IMR-90 (cell line): ENCODE measurements at regions not wholly inside any gene's neighbourhood (a gene's known extent, or its start where the extent isn't known, plus 50 kb on each side); places are given as distances from the start of the nearest gene placed in this dataset.

Experiments used
- ATAC-seq: fragments of 200-7000 bp; cut with Tn5 transposase; 2 replicates; pipeline ENCODE4 v1.9.1; 2020; ENCODE audit warnings: low read depth, mild to moderate bottlenecking, moderate library complexity
- BruUV-seq: library from RNA; stranded (reverse); fragments of 400-500 nt; replicated peaks from 2 replicates; lab custom pipeline; 2021; lab: Mats Ljungman, UMichigan
- CTCF ChIA-PET: fragments of 300-600 bp; formaldehyde crosslinking; extraction: SDS; loops from one replicate; lab custom pipeline; 2021; ENCODE audit warnings: antibody characterized with exemption; lab: Yijun Ruan, JAX
- POLR2A ChIA-PET: fragments of 300-600 bp; sonication (Branson Sonifier 250); formaldehyde crosslinking; loops from one replicate; lab custom pipeline; 2022; ENCODE audit warnings: antibody characterized with exemption; ENCODE audit not compliant: unreplicated experiment; lab: Charles Lee
- DNase-seq: peaks from one replicate; pipeline ENCODE4 v3.0.0; 2013
- H2AFZ ChIP-seq: replicated peaks from 2 replicates; pipeline ENCODE3; 2013; ENCODE audit warnings: low read length, mild to moderate bottlenecking; ENCODE audit not compliant: poor library complexity
- H2AK5ac ChIP-seq: 2 replicates; pipeline ENCODE4 v1.6.1; 2013; ENCODE audit warnings: low read depth, low read length, inconsistent platforms
- H2AK9ac ChIP-seq: replicated peaks from 2 replicates; pipeline ENCODE3; 2013; ENCODE audit warnings: mild to moderate bottlenecking, low read depth, low read length, moderate library complexity; ENCODE audit not compliant: poor library complexity
- H2BK120ac ChIP-seq: 2 replicates; pipeline ENCODE4 v1.6.1; 2013; ENCODE audit warnings: low read depth, low read length, inconsistent platforms
- H2BK15ac ChIP-seq: 3 replicates; pipeline ENCODE4 v1.6.1; 2013; ENCODE audit warnings: low read depth, low read length, inconsistent platforms
- H2BK20ac ChIP-seq: 2 replicates; pipeline ENCODE4 v1.6.1; 2013; ENCODE audit warnings: low read depth, mild to moderate bottlenecking, inconsistent platforms, low read length, moderate library complexity
- H2BK5ac ChIP-seq: 2 replicates; pipeline ENCODE4 v1.6.1; 2013; ENCODE audit warnings: mild to moderate bottlenecking, low read depth, low read length, inconsistent platforms; ENCODE audit not compliant: poor library complexity, severe bottlenecking
- H3K14ac ChIP-seq: replicated peaks from 2 replicates; pipeline ENCODE4 v1.6.1; 2013; ENCODE audit warnings: low read depth, low read length, inconsistent platforms
- H3K18ac ChIP-seq: 2 replicates; pipeline ENCODE4 v1.6.1; 2013; ENCODE audit warnings: low read depth, low read length, control low read depth
- H3K23ac ChIP-seq: 2 replicates; pipeline ENCODE4 v1.6.1; 2013; ENCODE audit warnings: low read depth, low read length, inconsistent platforms
- H3K27ac ChIP-seq: 2 replicates; pipeline ENCODE4 v1.5.1; 2013; ENCODE audit warnings: mild to moderate bottlenecking, control low read depth, low read length; ENCODE audit not compliant: insufficient read depth
- H3K27me3 ChIP-seq: 2 replicates; pipeline ENCODE4 v1.6.1; 2013; ENCODE audit warnings: low read length; ENCODE audit not compliant: control insufficient read depth, insufficient read depth
- H3K36me3 ChIP-seq: 2 replicates; pipeline ENCODE4 v1.6.1; 2013; ENCODE audit warnings: low read length, mixed read lengths; ENCODE audit not compliant: control insufficient read depth, insufficient read depth
- H3K4ac ChIP-seq: 2 replicates; pipeline ENCODE4 v1.6.1; 2013; ENCODE audit warnings: low read depth, low read length, inconsistent platforms
- H3K4me1 ChIP-seq: 2 replicates; pipeline ENCODE4 v1.6.1; 2013; ENCODE audit warnings: low read length, mixed read lengths; ENCODE audit not compliant: control insufficient read depth, insufficient read depth
- H3K4me2 ChIP-seq: 2 replicates; pipeline ENCODE4 v1.6.1; 2013; ENCODE audit warnings: low read depth, mild to moderate bottlenecking, control low read depth, low read length, moderate library complexity
- H3K4me3 ChIP-seq: 2 replicates; pipeline ENCODE4 v1.5.1; 2013; ENCODE audit warnings: low read depth, mild to moderate bottlenecking, control low read depth, low read length, moderate library complexity; ENCODE audit not compliant: insufficient read depth
- H3K56ac ChIP-seq: 2 replicates; pipeline ENCODE4 v1.6.1; 2013; ENCODE audit warnings: low read length, inconsistent platforms; ENCODE audit not compliant: insufficient read depth; ENCODE audit errors: extremely low read depth
- H3K79me1 ChIP-seq, 2 experiments: 2 replicates each; pipeline ENCODE4 v1.6.1; 2013; ENCODE audit warnings: low read length in 2 of 2, inconsistent platforms in 1 of 2, low read depth in 1 of 2
- H3K9ac ChIP-seq: 2 replicates; pipeline ENCODE4 v1.6.1; 2013; ENCODE audit warnings: low read depth, low read length, control low read depth
- H3K9me1 ChIP-seq: 2 replicates; pipeline ENCODE4 v1.6.1; 2013; ENCODE audit warnings: low read length, inconsistent platforms; ENCODE audit not compliant: insufficient read depth
- H3K9me3 ChIP-seq: 2 replicates; pipeline ENCODE4 v1.6.1; 2013; ENCODE audit warnings: low read length; ENCODE audit not compliant: control insufficient read depth, insufficient read depth
- H4K20me1 ChIP-seq: 2 replicates; pipeline ENCODE4 v1.6.1; 2013; ENCODE audit warnings: low read length, inconsistent platforms; ENCODE audit not compliant: insufficient read depth
- H4K5ac ChIP-seq: 2 replicates; pipeline ENCODE4 v1.6.1; 2013; ENCODE audit warnings: mild to moderate bottlenecking, low read depth, low read length, control low read depth
- H4K8ac ChIP-seq, 2 experiments: 2 replicates each; pipeline ENCODE4 v1.6.1; 2013; ENCODE audit warnings: low read depth in 2 of 2, low read length in 2 of 2, control low read depth in 1 of 2, inconsistent platforms in 1 of 2
- H4K91ac ChIP-seq: 2 replicates; pipeline ENCODE4 v1.6.1; 2013; ENCODE audit warnings: low read depth, low read length, inconsistent platforms; ENCODE audit not compliant: insufficient read depth
- BHLHE40 ChIP-seq: fragments of 150-350 bp; IDR thresholded peaks from 2 replicates; pipeline ENCODE4 v1.6.1; 2016; ENCODE audit warnings: mild to moderate bottlenecking, low read depth, low read length
- CEBPB ChIP-seq: IDR thresholded peaks from 2 replicates; pipeline ENCODE4 v1.6.1; 2012; ENCODE audit warnings: low read depth, low read length, improper control_type of control experiment
- CHD1 ChIP-seq: IDR thresholded peaks from 2 replicates; pipeline ENCODE4 v1.6.1; 2012; ENCODE audit warnings: low read depth, low read length, improper control_type of control experiment
- CTCF ChIP-seq: conservative IDR thresholded peaks from 2 replicates; pipeline ENCODE4 v1.5.1; 2012; ENCODE audit warnings: mild to moderate bottlenecking, low read depth, low read length, improper control_type of control experiment
- ELK1 ChIP-seq: fragments of 150-350 bp; IDR thresholded peaks from 2 replicates; pipeline ENCODE4 v1.6.1; 2016; ENCODE audit warnings: low read depth, mild to moderate bottlenecking, low read length, moderate library complexity, borderline replicate concordance
- FOS ChIP-seq: fragments of 150-350 bp; IDR thresholded peaks from 2 replicates; pipeline ENCODE4 v1.6.1; 2016; ENCODE audit warnings: low read depth, low read length
- MAFK ChIP-seq: IDR thresholded peaks from 2 replicates; pipeline ENCODE4 v1.6.1; 2012; ENCODE audit warnings: low read depth, low read length, improper control_type of control experiment
- MAZ ChIP-seq: IDR thresholded peaks from 2 replicates; pipeline ENCODE4 v1.6.1; 2012; ENCODE audit warnings: low read depth, mild to moderate bottlenecking, low read length, improper control_type of control experiment, moderate library complexity, borderline replicate concordance
- MXI1 ChIP-seq: IDR thresholded peaks from 2 replicates; pipeline ENCODE4 v1.6.1; 2012; ENCODE audit warnings: low read depth, mild to moderate bottlenecking, low read length, moderate library complexity, borderline replicate concordance
- NFE2L2 ChIP-seq: fragments of 150-350 bp; IDR thresholded peaks from 2 replicates; pipeline ENCODE4 v1.6.1; 2016; ENCODE audit warnings: low read depth, mild to moderate bottlenecking, low read length
- POLR2A ChIP-seq: IDR thresholded peaks from 2 replicates; pipeline ENCODE4 v1.6.1; 2012; ENCODE audit warnings: mild to moderate bottlenecking, low read depth, low read length
- RAD21 ChIP-seq: IDR thresholded peaks from 2 replicates; pipeline ENCODE4 v1.6.1; 2012; ENCODE audit warnings: low read length, improper control_type of control experiment
- RFX5 ChIP-seq: IDR thresholded peaks from 2 replicates; pipeline ENCODE4 v1.8.0; 2012; ENCODE audit warnings: low read depth, mild to moderate bottlenecking, low read length, moderate library complexity
- SMC3 ChIP-seq: fragments of 150-350 bp; IDR thresholded peaks from 2 replicates; pipeline ENCODE4 v1.6.1; 2016; ENCODE audit warnings: low read depth, mild to moderate bottlenecking, antibody characterized with exemption, low read length, moderate library complexity
- USF2 ChIP-seq: fragments of 150-350 bp; IDR thresholded peaks from 2 replicates; pipeline ENCODE4 v1.6.1; 2017; ENCODE audit warnings: mild to moderate bottlenecking, antibody characterized with exemption, low read length, low read depth
- WGBS, 2 experiments: methylation state at CpG; one replicate each; pipeline versions ENCODE4 v1.1.5 to v1.1.7; 2013; ENCODE audit warnings: missing lambda C conversion rate in 2 of 2; ENCODE audit not compliant: insufficient read length in 1 of 2; ENCODE audit errors: extremely low coverage in 2 of 2; 5-methylcytosine and 5-hydroxymethylcytosine counted together
- dilution Hi-C: fragments of 300-500 bp; cut with HindIII; formaldehyde crosslinking; loops from one replicate; pipeline ENCODE4 v1.14.3; 2018; ENCODE audit warnings: low sequenced_read_pairs; ENCODE audit not compliant: unreplicated experiment
- in situ Hi-C: fragments of 300-500 bp; cut with MboI; formaldehyde crosslinking; loops from 3 replicates; pipeline ENCODE4 v1.14.3; 2019; ENCODE audit warnings: low sequenced_read_pairs, inconsistent platforms, mixed read lengths
- intact Hi-C: fragments of 100-400 bp; cut with micrococcal nuclease; formaldehyde crosslinking; loops from 2 replicates; pipeline ENCODE4 v1.10.0; 2022

GRCh38 chr6:44007818-44008621 lies 119.2 kb downstream of the MRPL14 start:
- BruUV-seq: no TSS peak
- Histone ChIP-seq H3K56ac (no peak overlapping the region), H2AK5ac (peak overlapping the region; percentile 63; the same call in 1 of the 2 replicates), H3K79me1 (no peaks in the 10 kb centered on the region), H3K4me2 (no peak overlapping the region), H3K9ac (no peak overlapping the region), H3K27ac (no peak overlapping the region), H3K9me1 (peaks cover 22% of the 10 kb centered on the region), H2BK120ac (peak overlapping the region; percentile 96), H3K9me3 (peaks cover 7% of the 10 kb centered on the region), H2BK5ac (peak overlapping the region; percentile 14), H3K4me3 (no peak overlapping the region), H2AFZ (no peak overlapping the region), H4K8ac (no peak overlapping the region; a peak in 1 of 4 replicates), H4K20me1 (no peaks in the 10 kb centered on the region), H2BK20ac (peak overlapping the region; percentile 69), H3K36me3 (no peaks in the 10 kb centered on the region), H2BK15ac (peak overlapping the region; percentile 12; the same call in 1 of the 3 replicates), H4K91ac (peak overlapping the region; percentile 96; the same call in 1 of the 2 replicates), H3K4ac (peak overlapping the region; percentile 54), H4K5ac (no peak overlapping the region), H3K14ac (0 out of 2 replicates have a peak overlapping the region, but pooled peaks have one; percentile 31), H2AK9ac (peak overlapping the region; percentile 66), H3K23ac (no peak overlapping the region), H3K27me3 (no peaks in the 10 kb centered on the region), H3K18ac (no peak overlapping the region), H3K4me1 (peaks cover 42% of the 10 kb centered on the region)
- dilution Hi-C loops (no loop called here), in situ Hi-C loops (no loop called here), intact Hi-C loops (no loop called here)
- ATAC-seq (no peak), DNase-seq (no peak)
- WGBS, 2 experiments: 73% methylated on average over 5 of the region's 13 CpGs; no CpG with 5 or more reads in 1 of the 2 experiments
- ChIA-PET POLR2A (no interaction called here), CTCF (no interaction called here)
- TF ChIP-seq CHD1 (no peak), POLR2A (no peak), NFE2L2 (no peak), MAFK (no peak), RFX5 (no peak), CEBPB (no peak), RAD21 (no peak), SMC3 (no peak), BHLHE40 (no peak), CTCF (no peak), USF2 (no peak), ELK1 (no peak), FOS (no peak), MAZ (no peak), MXI1 (no peak)
